ENCODE measurements at regions not wholly inside any gene's neighbourhood (a gene's known extent, or its start where the extent isn't known, plus 50 kb on each side); places are given as distances from the start of the nearest gene placed in this dataset.

GRCh38 chr22:48547971-48548370 lies 1279.7 kb downstream of the BRD1 start:
- Histone ChIP-seq H3K4me2 (ENCODE audit: low read depth, low read length, poor library complexity, severe bottlenecking) (no peak overlapping the region), H3K27me3 (ENCODE audit: insufficient read depth, low read length, poor library complexity, severe bottlenecking) (no peaks in the 10 kb centered on the region)

GRCh38 chr22:48546653-48547424 lies 1280.8 kb downstream of the BRD1 start:
- no peaks in the 10 kb centered on the region for H3K9me2 ChIP-seq (replicated peaks; ENCODE audit: low read depth, low read length)
- H3K79me2 ChIP-seq (ENCODE audit: insufficient read depth, low read length): no peaks in the 10 kb centered on the region
- no peak overlapping the region for H3K9ac ChIP-seq (ENCODE audit: low read depth, low read length, poor library complexity, severe bottlenecking)
- TF ChIP-seq EZH2phosphoT487 (IDR thresholded peaks at IDR 0.05; ENCODE audit: borderline replicate concordance) (no peak), CTCF (conservative IDR thresholded peaks at IDR 0.05; ENCODE audit: low read length) (no peak)
- H3K36me3 ChIP-seq (ENCODE audit: insufficient read depth, low read length): no peaks in the 10 kb centered on the region
- H3F3A ChIP-seq (ENCODE audit: low read depth): no peaks in the 10 kb centered on the region
- H4K20me1 ChIP-seq (ENCODE audit: insufficient read depth, low read length, poor library complexity, severe bottlenecking): no peaks in the 10 kb centered on the region
- H3K4me2 ChIP-seq (ENCODE audit: low read depth, low read length, poor library complexity, severe bottlenecking): no peak overlapping the region
- no peaks in the 10 kb centered on the region for H3K4me1 ChIP-seq (ENCODE audit: insufficient read depth, low read length, poor library complexity, severe bottlenecking)
- H2AFZ ChIP-seq (ENCODE audit: low read length): no peak overlapping the region
- no peak overlapping the region for H3K4me3 ChIP-seq (ENCODE audit: low read length, poor library complexity, severe bottlenecking)
- H3K9me3 ChIP-seq (ENCODE audit: insufficient read depth, low read depth, low read length): no peaks in the 10 kb centered on the region; the same call in 1 of the 2 replicates
- H3K27me3 ChIP-seq (ENCODE audit: insufficient read depth, low read length, poor library complexity, severe bottlenecking): no peaks in the 10 kb centered on the region

More at GRCh38 chr22:48547971-48548370, 1279.7 kb downstream of the BRD1 start:
- Histone ChIP-seq H3K79me2 (ENCODE audit: insufficient read depth, low read length) (no peaks in the 10 kb centered on the region), H3K4me1 (ENCODE audit: insufficient read depth, low read length, poor library complexity, severe bottlenecking) (no peaks in the 10 kb centered on the region), H4K20me1 (ENCODE audit: insufficient read depth, low read length, poor library complexity, severe bottlenecking) (no peaks in the 10 kb centered on the region), H3K4me3 (ENCODE audit: low read length, poor library complexity, severe bottlenecking) (no peak overlapping the region), H3F3A (ENCODE audit: low read depth) (no peaks in the 10 kb centered on the region), H3K9me2 (replicated peaks; ENCODE audit: low read depth, low read length) (no peaks in the 10 kb centered on the region), H3K9ac (ENCODE audit: low read depth, low read length, poor library complexity, severe bottlenecking) (no peak overlapping the region), H2AFZ (ENCODE audit: low read length) (no peak overlapping the region), H3K9me3 (ENCODE audit: insufficient read depth, low read depth, low read length) (no peaks in the 10 kb centered on the region; the same call in 1 of the 2 replicates), H3K36me3 (ENCODE audit: insufficient read depth, low read length) (no peaks in the 10 kb centered on the region)
- TF ChIP-seq CTCF (conservative IDR thresholded peaks at IDR 0.05; ENCODE audit: low read length): no peak
- no peak for TF ChIP-seq EZH2phosphoT487 (IDR thresholded peaks at IDR 0.05; ENCODE audit: borderline replicate concordance)

GRCh38 chr22:48545987-48546386 lies 1281.7 kb downstream of the BRD1 start:
- Histone ChIP-seq H3K27me3 (ENCODE audit: insufficient read depth, low read length, poor library complexity, severe bottlenecking) (no peaks in the 10 kb centered on the region), H3K36me3 (ENCODE audit: insufficient read depth, low read length) (no peaks in the 10 kb centered on the region), H2AFZ (ENCODE audit: low read length) (no peak overlapping the region), H3K4me2 (ENCODE audit: low read depth, low read length, poor library complexity, severe bottlenecking) (no peak overlapping the region), H3K4me1 (ENCODE audit: insufficient read depth, low read length, poor library complexity, severe bottlenecking) (no peaks in the 10 kb centered on the region), H3K9me3 (ENCODE audit: insufficient read depth, low read depth, low read length) (no peaks in the 10 kb centered on the region; the same call in 1 of the 2 replicates), H3K79me2 (ENCODE audit: insufficient read depth, low read length) (no peaks in the 10 kb centered on the region), H3K4me3 (ENCODE audit: low read length, poor library complexity, severe bottlenecking) (no peak overlapping the region), H3F3A (ENCODE audit: low read depth) (no peaks in the 10 kb centered on the region), H4K20me1 (ENCODE audit: insufficient read depth, low read length, poor library complexity, severe bottlenecking) (no peaks in the 10 kb centered on the region), H3K9me2 (replicated peaks; ENCODE audit: low read depth, low read length) (no peaks in the 10 kb centered on the region), H3K9ac (ENCODE audit: low read depth, low read length, poor library complexity, severe bottlenecking) (no peak overlapping the region)
- TF ChIP-seq CTCF (conservative IDR thresholded peaks at IDR 0.05; ENCODE audit: low read length) (no peak), EZH2phosphoT487 (IDR thresholded peaks at IDR 0.05; ENCODE audit: borderline replicate concordance) (no peak)
